GM03348 (cell line): ENCODE measurements at regions not wholly inside any gene's neighbourhood (a gene's known extent, or its start where the extent isn't known, plus 50 kb on each side); places are given as distances from the start of the nearest gene placed in this dataset.
"Not testable (repeated sequence)": the region's sequence is repeated elsewhere in the genome, so short reads cannot be mapped to it uniquely, and the experiment has no call there.

Experiments
- DNase-seq: peaks from one replicate; pipeline ENCODE4 v3.0.0; 2012; ENCODE audit warnings: low spot score

GRCh38 chr20:58579819-58580473 lies 64.7 kb upstream of the APCDD1L start:
- DNase-seq, result no peak

- no peak for DNase-seq
These were observed 64.0 kb upstream of the APCDD1L start for GRCh38 chr20:58579069-58579818.

GRCh38 chr20:58577871-58578598 lies 62.8 kb upstream of the APCDD1L start:
- no peak for DNase-seq

GRCh38 chr20:58577139-58577806 lies 62.1 kb upstream of the APCDD1L start:
- DNase-seq, result no peak

GRCh38 chr20:58576603-58576970 lies 61.4 kb upstream of the APCDD1L start:
- DNase-seq, result no peak

GRCh38 chr20:58575776-58576602 lies 60.8 kb upstream of the APCDD1L start:
- DNase-seq, result no peak

GRCh38 chr20:58574469-58574868 lies 59.3 kb upstream of the APCDD1L start:
- DNase-seq, result no peak

GRCh38 chr20:58573986-58574385 lies 58.8 kb upstream of the APCDD1L start:
- DNase-seq, result no peak

GRCh38 chr20:58573257-58573656 lies 58.1 kb upstream of the APCDD1L start:
- DNase-seq, result no peak

- DNase-seq, result not testable (repeated sequence)
These were observed 57.2 kb upstream of the APCDD1L start for GRCh38 chr20:58572428-58572763.

GRCh38 chr20:58571693-58572427 lies 56.7 kb upstream of the APCDD1L start:
- DNase-seq, result no peak

GRCh38 chr20:58571356-58571692 lies 56.1 kb upstream of the APCDD1L start:
- DNase-seq, result no peak

GRCh38 chr20:58570204-58570859 lies 55.1 kb upstream of the APCDD1L start:
- DNase-seq, result peak; percentile 71

- DNase-seq, result no peak
These were observed 54.3 kb upstream of the APCDD1L start for GRCh38 chr20:58569241-58570125.

GRCh38 chr20:58568483-58569240 lies 53.5 kb upstream of the APCDD1L start:
- no peak for DNase-seq

- DNase-seq, result no peak
These were observed 52.9 kb upstream of the APCDD1L start for GRCh38 chr20:58568126-58568482.

GRCh38 chr20:58567437-58567836 lies 52.2 kb upstream of the APCDD1L start:
- no peak for DNase-seq

- DNase-seq, result no peak
These were observed 51.8 kb upstream of the APCDD1L start for GRCh38 chr20:58566981-58567380.
